ENCODE measurements at regions not wholly inside any gene's neighbourhood (a gene's known extent, or its start where the extent isn't known, plus 50 kb on each side); places are given as distances from the start of the nearest gene placed in this dataset.
"Not testable (repeated sequence)": the region's sequence is repeated elsewhere in the genome, so short reads cannot be mapped to it uniquely, and the experiment has no call there.

- H3K9me3 ChIP-seq (ENCODE audit: control insufficient read depth, low read depth, low read length) = peaks cover 5% of the 10 kb centered on the region
- no peak overlapping the region for H3K27ac ChIP-seq (ENCODE audit: low read length)
These were observed 88.4 kb upstream of the ZNF492 start for GRCh38 chr19:22545751-22546150.

GRCh38 chr19:22533761-22534160 lies 100.4 kb upstream of the ZNF492 start:
- no peak overlapping the region for H3K27ac ChIP-seq (ENCODE audit: low read length)
- no peaks in the 10 kb centered on the region for H3K27me3 ChIP-seq (ENCODE audit: control insufficient read depth, insufficient read depth, low read length)
- no peaks in the 10 kb centered on the region for H3K4me1 ChIP-seq (ENCODE audit: control insufficient read depth, insufficient read depth, low read length)
- WGBS (ENCODE audit: insufficient coverage, low lambda C conversion rate) = 96% methylated on average over 5 of the region's 5 CpGs
- H3K36me3 ChIP-seq (ENCODE audit: control insufficient read depth, insufficient read depth, low read length) = no peaks in the 10 kb centered on the region
- H3K4me3 ChIP-seq (ENCODE audit: low read length) = no peak overlapping the region
- no peak for DNase-seq
- H3K9me3 ChIP-seq (ENCODE audit: control insufficient read depth, low read depth, low read length) = peaks cover 7% of the 10 kb centered on the region

More at GRCh38 chr19:22545751-22546150, 88.4 kb upstream of the ZNF492 start:
- Histone ChIP-seq H3K4me3 (ENCODE audit: low read length) (no peak overlapping the region), H3K36me3 (ENCODE audit: control insufficient read depth, insufficient read depth, low read length) (no peaks in the 10 kb centered on the region), H3K27me3 (ENCODE audit: control insufficient read depth, insufficient read depth, low read length) (no peaks in the 10 kb centered on the region), H3K4me1 (ENCODE audit: control insufficient read depth, insufficient read depth, low read length) (no peaks in the 10 kb centered on the region)
- peak in 1 of 2 donors; percentile 11 for DNase-seq
- WGBS (ENCODE audit: insufficient coverage, low lambda C conversion rate) = no CpG with 5 or more reads among the region's 5 CpGs

GRCh38 chr19:22532388-22533300 lies 101.5 kb upstream of the ZNF492 start:
- WGBS (ENCODE audit: insufficient coverage, low lambda C conversion rate) = no CpG with 5 or more reads among the region's 43 CpGs
- peak overlapping the region; percentile 21 for H3K4me3 ChIP-seq (ENCODE audit: low read length)
- no peaks in the 10 kb centered on the region for H3K4me1 ChIP-seq (ENCODE audit: control insufficient read depth, insufficient read depth, low read length)
- no peaks in the 10 kb centered on the region for H3K27me3 ChIP-seq (ENCODE audit: control insufficient read depth, insufficient read depth, low read length)
- H3K36me3 ChIP-seq (ENCODE audit: control insufficient read depth, insufficient read depth, low read length) = no peaks in the 10 kb centered on the region
- peaks cover 7% of the 10 kb centered on the region for H3K9me3 ChIP-seq (ENCODE audit: control insufficient read depth, low read depth, low read length)
- no peak overlapping the region for H3K27ac ChIP-seq (ENCODE audit: low read length)
- DNase-seq = peak; percentile 94 to 96

- DNase-seq = no peak
- Histone ChIP-seq H3K9me3 (ENCODE audit: control insufficient read depth, low read depth, low read length) (peaks cover 7% of the 10 kb centered on the region), H3K4me1 (ENCODE audit: control insufficient read depth, insufficient read depth, low read length) (no peaks in the 10 kb centered on the region), H3K27ac (ENCODE audit: low read length) (no peak overlapping the region), H3K36me3 (ENCODE audit: control insufficient read depth, insufficient read depth, low read length) (no peaks in the 10 kb centered on the region), H3K4me3 (ENCODE audit: low read length) (no peak overlapping the region), H3K27me3 (ENCODE audit: control insufficient read depth, insufficient read depth, low read length) (no peaks in the 10 kb centered on the region)
- WGBS (ENCODE audit: insufficient coverage, low lambda C conversion rate) = no CpG with 5 or more reads among the region's 4 CpGs
These were observed 104.1 kb upstream of the ZNF492 start for GRCh38 chr19:22530042-22530441.

GRCh38 chr19:22528956-22529355 lies 105.2 kb upstream of the ZNF492 start:
- WGBS (ENCODE audit: insufficient coverage, low lambda C conversion rate) = 100% methylated on average over 1 of the region's 8 CpGs
- Histone ChIP-seq H3K9me3 (ENCODE audit: control insufficient read depth, low read depth, low read length) (peaks cover 7% of the 10 kb centered on the region), H3K36me3 (ENCODE audit: control insufficient read depth, insufficient read depth, low read length) (no peaks in the 10 kb centered on the region), H3K27ac (ENCODE audit: low read length) (no peak overlapping the region), H3K27me3 (ENCODE audit: control insufficient read depth, insufficient read depth, low read length) (no peaks in the 10 kb centered on the region), H3K4me1 (ENCODE audit: control insufficient read depth, insufficient read depth, low read length) (no peaks in the 10 kb centered on the region), H3K4me3 (ENCODE audit: low read length) (no peak overlapping the region)
- DNase-seq = no peak

- peaks cover 6% of the 10 kb centered on the region for H3K9me3 ChIP-seq (ENCODE audit: control insufficient read depth, low read depth, low read length)
- H3K36me3 ChIP-seq (ENCODE audit: control insufficient read depth, insufficient read depth, low read length) = no peaks in the 10 kb centered on the region
- DNase-seq = no peak
- no peaks in the 10 kb centered on the region for H3K27me3 ChIP-seq (ENCODE audit: control insufficient read depth, insufficient read depth, low read length)
- WGBS (ENCODE audit: insufficient coverage, low lambda C conversion rate) = 14% methylated on average over 12 of the region's 12 CpGs
- no peaks in the 10 kb centered on the region for H3K4me1 ChIP-seq (ENCODE audit: control insufficient read depth, insufficient read depth, low read length)
- no peak overlapping the region for H3K27ac ChIP-seq (ENCODE audit: low read length)
- no peak overlapping the region for H3K4me3 ChIP-seq (ENCODE audit: low read length)
These were observed 105.4 kb upstream of the ZNF98 start for GRCh38 chr19:22527554-22527953.

- H3K27me3 ChIP-seq (ENCODE audit: control insufficient read depth, insufficient read depth, low read length) = no peaks in the 10 kb centered on the region
These were observed 104.6 kb upstream of the ZNF98 start for GRCh38 chr19:22526661-22527272.

GRCh38 chr19:22523940-22524339 lies 101.8 kb upstream of the ZNF98 start:
- WGBS (ENCODE audit: insufficient coverage, low lambda C conversion rate) = no CpG with 5 or more reads among the region's 4 CpGs
- Histone ChIP-seq H3K4me1 (ENCODE audit: control insufficient read depth, insufficient read depth, low read length) (no peaks in the 10 kb centered on the region), H3K27me3 (ENCODE audit: control insufficient read depth, insufficient read depth, low read length) (no peaks in the 10 kb centered on the region), H3K4me3 (ENCODE audit: low read length) (no peak overlapping the region), H3K9me3 (ENCODE audit: control insufficient read depth, low read depth, low read length) (peaks cover 3% of the 10 kb centered on the region), H3K36me3 (ENCODE audit: control insufficient read depth, insufficient read depth, low read length) (no peaks in the 10 kb centered on the region), H3K27ac (ENCODE audit: low read length) (no peak overlapping the region)
- DNase-seq = no peak

More at GRCh38 chr19:22526661-22527272, 104.6 kb upstream of the ZNF98 start:
- no peaks in the 10 kb centered on the region for H3K36me3 ChIP-seq (ENCODE audit: control insufficient read depth, insufficient read depth, low read length)
- WGBS (ENCODE audit: insufficient coverage, low lambda C conversion rate) = no CpG with 5 or more reads among the region's 11 CpGs
- H3K4me1 ChIP-seq (ENCODE audit: control insufficient read depth, insufficient read depth, low read length) = no peaks in the 10 kb centered on the region
- no peaks in the 10 kb centered on the region for H3K9me3 ChIP-seq (ENCODE audit: control insufficient read depth, low read depth, low read length)
- DNase-seq = no peak
- no peak overlapping the region for H3K4me3 ChIP-seq (ENCODE audit: low read length)
- H3K27ac ChIP-seq (ENCODE audit: low read length) = no peak overlapping the region

GRCh38 chr19:22519562-22519961 lies 97.4 kb upstream of the ZNF98 start:
- H3K4me3 ChIP-seq (ENCODE audit: low read length); H3K27me3 ChIP-seq (ENCODE audit: control insufficient read depth, insufficient read depth, low read length); H3K36me3 ChIP-seq (ENCODE audit: control insufficient read depth, insufficient read depth, low read length); H3K4me1 ChIP-seq (ENCODE audit: control insufficient read depth, insufficient read depth, low read length); DNase-seq; H3K27ac ChIP-seq (ENCODE audit: low read length): not testable (repeated sequence)
- H3K9me3 ChIP-seq (ENCODE audit: control insufficient read depth, low read depth, low read length) = peaks cover 18% of the 10 kb centered on the region
- WGBS (ENCODE audit: insufficient coverage, low lambda C conversion rate) = no CpG with 5 or more reads among the region's 13 CpGs

GRCh38 chr19:22519152-22519551 lies 97.0 kb upstream of the ZNF98 start:
- H3K4me3 ChIP-seq (ENCODE audit: low read length) = no peak overlapping the region
- no peaks in the 10 kb centered on the region for H3K4me1 ChIP-seq (ENCODE audit: control insufficient read depth, insufficient read depth, low read length)
- no peak for DNase-seq
- H3K27me3 ChIP-seq (ENCODE audit: control insufficient read depth, insufficient read depth, low read length) = no peaks in the 10 kb centered on the region
- H3K27ac ChIP-seq (ENCODE audit: low read length) = no peak overlapping the region
- no CpG with 5 or more reads among the region's 14 CpGs for WGBS (ENCODE audit: insufficient coverage, low lambda C conversion rate)
- H3K36me3 ChIP-seq (ENCODE audit: control insufficient read depth, insufficient read depth, low read length) = no peaks in the 10 kb centered on the region
- H3K9me3 ChIP-seq (ENCODE audit: control insufficient read depth, low read depth, low read length) = peaks cover 18% of the 10 kb centered on the region

Data from large intestine (tissue), 3 donors.